Urinary bladder (tissue), 3 donors: ENCODE measurements at regions not wholly inside any gene's neighbourhood (a gene's known extent, or its start where the extent isn't known, plus 50 kb on each side); places are given as distances from the start of the nearest gene placed in this dataset.
"Not testable (repeated sequence)": the region's sequence is repeated elsewhere in the genome, so short reads cannot be mapped to it uniquely, and the experiment has no call there.

Experiments
- DNase-seq: peaks from one replicate; pipeline ENCODE4 v3.0.0-alpha.2; 2015; ENCODE audit errors: extremely low spot score
- H3K27ac ChIP-seq: one replicate; pipeline ENCODE4 v1.5.1; 2013; ENCODE audit warnings: low read depth, mild to moderate bottlenecking, moderate library complexity
- H3K36me3 ChIP-seq: one replicate; pipeline ENCODE4 v1.6.1; 2013; ENCODE audit warnings: mild to moderate bottlenecking, moderate library complexity; ENCODE audit not compliant: insufficient read depth
- H3K4me1 ChIP-seq: one replicate; pipeline ENCODE4 v1.6.1; 2013; ENCODE audit warnings: mild to moderate bottlenecking, moderate library complexity; ENCODE audit not compliant: insufficient read depth
- H3K4me3 ChIP-seq: one replicate; pipeline ENCODE4 v1.5.1; 2013; ENCODE audit warnings: low read depth, low read length
- WGBS: extraction: QIAGEN DNeasy Blood & Tissue Kit; methylation state at CpG from one replicate; pipeline ENCODE4 v1.1.7; 2013; 5-methylcytosine and 5-hydroxymethylcytosine counted together
- donor health status: healthy with polysubstance abuse.
- donor health status: healthy.

DNA sequence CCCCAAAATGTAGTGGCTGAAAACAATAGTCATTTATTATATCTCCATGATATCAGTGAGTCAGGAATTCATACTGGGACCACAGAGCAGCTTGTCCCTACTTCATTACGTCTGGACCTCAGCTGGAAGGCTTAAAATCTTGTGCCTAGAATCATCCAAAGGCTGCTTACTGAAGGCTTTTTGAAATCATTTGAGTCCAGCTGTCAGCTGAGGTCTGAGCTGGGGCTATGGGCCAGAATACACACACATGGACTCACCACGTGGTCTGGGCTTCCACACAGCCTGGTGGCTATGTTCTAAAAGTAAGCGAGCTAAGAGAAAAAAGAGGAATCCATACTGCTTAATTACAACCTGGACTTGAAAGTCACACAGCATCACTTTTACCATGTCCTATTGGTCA is 209.2 kb downstream of the KCTD12 start:
- Histone ChIP-seq H3K4me3 (no peak overlapping the region), H3K27ac (no peak overlapping the region), H3K4me1 (no peaks in the 10 kb centered on the region), H3K36me3 (no peaks in the 10 kb centered on the region)
- DNase-seq, result no peak
- 53% methylated on average over 3 of the region's 3 CpGs for WGBS

DNA sequence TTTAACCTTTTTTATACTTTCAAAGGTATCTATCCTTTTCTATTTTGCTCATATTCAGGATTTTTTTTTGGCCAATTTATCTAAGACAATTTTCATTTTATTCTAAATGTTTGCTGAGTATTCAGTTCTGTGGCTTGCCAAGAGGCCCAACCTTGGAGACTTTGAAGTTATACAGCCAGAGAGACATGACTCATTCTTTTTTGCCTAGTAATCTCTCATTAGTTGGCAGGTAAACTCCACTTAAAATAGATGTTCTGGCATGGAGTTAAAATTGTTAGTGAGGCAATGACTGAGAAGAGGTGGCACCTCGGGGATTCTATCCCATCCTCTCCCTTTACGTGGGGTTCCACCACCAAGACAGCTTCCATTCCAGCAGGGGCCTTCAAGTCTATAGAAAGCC is 213.8 kb downstream of the KCTD12 start:
- no peaks in the 10 kb centered on the region for H3K36me3 ChIP-seq
- DNase-seq, result no peak

DNA sequence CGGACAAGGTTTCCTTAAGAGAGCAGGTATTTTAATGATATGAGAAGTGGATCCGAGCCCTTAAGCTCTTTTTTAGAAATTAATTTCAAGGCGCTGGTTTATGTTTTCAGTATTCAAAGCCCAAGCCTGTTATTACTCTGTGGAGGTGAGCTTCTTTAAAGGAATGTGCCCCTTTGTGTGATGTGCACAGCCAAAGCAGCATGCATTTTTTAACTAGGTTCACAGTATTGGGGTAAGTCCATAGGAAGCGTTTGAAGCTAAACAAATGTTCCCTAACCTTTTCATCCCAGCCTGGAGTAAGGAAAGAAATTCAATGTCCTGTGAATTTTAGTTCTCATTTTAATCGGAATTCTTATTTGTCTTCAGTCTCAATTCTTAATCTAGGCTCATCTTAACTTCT is 217.5 kb downstream of the KCTD12 start:
- Histone ChIP-seq H3K27ac (no peak overlapping the region), H3K36me3 (no peaks in the 10 kb centered on the region), H3K4me1 (peaks cover 3% of the 10 kb centered on the region), H3K4me3 (no peak overlapping the region)
- DNase-seq, result no peak
- WGBS, result 83% methylated on average over 5 of the region's 5 CpGs

More for the DNA sequence above, 213.8 kb downstream of the KCTD12 start:
- H3K4me3 ChIP-seq, result no peak overlapping the region
- 81% methylated on average over 2 of the region's 2 CpGs for WGBS
- H3K27ac ChIP-seq, result no peak overlapping the region
- peaks cover 1% of the 10 kb centered on the region for H3K4me1 ChIP-seq

DNA sequence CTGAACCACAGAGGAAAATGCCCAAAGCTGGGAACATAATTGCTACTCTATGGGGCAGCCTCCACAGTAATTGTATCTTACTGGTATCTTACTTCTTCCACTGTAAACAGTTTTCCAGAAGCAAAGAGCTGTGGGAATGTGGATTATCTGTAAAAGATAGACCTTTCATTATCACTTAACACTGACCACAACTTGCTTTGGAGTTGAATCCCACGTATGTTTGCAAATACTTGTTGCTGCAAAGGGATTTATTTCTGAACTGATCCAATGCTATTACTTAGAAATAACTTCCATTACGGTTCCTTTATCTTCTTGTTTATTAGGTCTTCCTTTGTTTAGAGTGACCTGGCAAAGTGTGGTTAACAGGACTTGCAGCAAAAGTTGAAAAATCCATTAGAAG is 218.1 kb downstream of the KCTD12 start:
- 41% methylated on average over 2 of the region's 2 CpGs for WGBS
- H3K27ac ChIP-seq, result no peak overlapping the region
- H3K4me1 ChIP-seq, result peaks cover 3% of the 10 kb centered on the region
- no peak for DNase-seq
- H3K36me3 ChIP-seq, result no peaks in the 10 kb centered on the region
- H3K4me3 ChIP-seq, result no peak overlapping the region

DNA sequence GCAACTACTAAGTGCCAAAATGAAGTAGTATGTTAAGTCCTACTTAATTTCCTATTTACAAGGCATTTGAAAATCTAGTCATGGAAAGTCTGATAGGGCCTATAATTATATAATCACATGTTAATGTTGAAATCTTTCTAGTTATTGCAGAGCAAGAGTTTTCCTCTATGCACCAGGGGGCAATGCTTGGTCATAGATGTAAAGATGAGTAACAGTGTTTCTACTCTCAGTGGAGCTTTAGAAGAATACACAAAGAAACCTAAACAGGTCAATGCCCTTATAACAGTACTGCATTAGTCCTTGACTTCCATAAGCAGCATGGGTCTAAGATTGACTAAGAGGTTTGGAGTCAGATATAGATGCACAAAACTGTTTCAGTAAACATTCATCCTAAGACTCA is 218.7 kb downstream of the KCTD12 start:
- DNase-seq, result no peak
- Histone ChIP-seq H3K4me1 (peaks cover 3% of the 10 kb centered on the region), H3K27ac (no peak overlapping the region), H3K36me3 (no peaks in the 10 kb centered on the region), H3K4me3 (no peak overlapping the region)

DNA sequence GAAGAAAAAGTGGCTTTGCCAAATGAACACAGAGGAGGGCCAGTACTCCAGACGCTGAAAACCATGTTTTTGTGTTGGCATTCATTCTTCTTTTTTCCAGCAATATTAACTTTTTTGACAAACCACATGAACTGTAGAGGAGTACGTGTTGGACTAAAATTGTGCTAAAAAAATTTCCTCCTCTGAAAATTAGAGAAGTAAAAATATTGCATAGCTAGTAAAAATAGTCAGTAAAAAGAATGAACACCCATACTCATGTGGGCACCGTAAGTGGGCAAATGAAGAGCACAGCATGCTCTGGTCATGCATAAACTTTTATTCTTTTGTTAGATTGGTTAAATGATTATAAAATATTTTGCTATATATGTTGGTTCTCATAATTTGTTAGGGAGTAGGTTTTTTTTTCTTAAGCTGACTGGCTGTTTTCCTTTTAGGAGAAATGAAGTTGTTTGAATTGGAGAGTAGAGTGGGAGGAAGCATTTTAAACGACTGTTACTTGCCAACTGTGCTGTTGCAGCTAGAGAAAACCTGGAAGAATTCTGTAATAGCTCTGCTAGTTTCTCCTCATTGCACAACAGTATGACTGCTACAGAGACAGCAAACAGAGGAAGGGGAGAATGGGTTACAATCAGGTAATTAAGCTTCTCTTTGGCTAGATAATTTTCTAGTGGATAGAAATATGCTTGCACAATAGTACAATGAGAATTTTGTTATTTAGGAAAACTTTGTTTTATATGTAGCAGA is 222.4 kb downstream of the KCTD12 start:
- WGBS, result 61% methylated on average over 4 of the region's 4 CpGs
- Histone ChIP-seq H3K4me1 (peaks cover 3% of the 10 kb centered on the region), H3K4me3 (no peak overlapping the region), H3K27ac (no peak overlapping the region), H3K36me3 (no peaks in the 10 kb centered on the region)
- no peak for DNase-seq

DNA sequence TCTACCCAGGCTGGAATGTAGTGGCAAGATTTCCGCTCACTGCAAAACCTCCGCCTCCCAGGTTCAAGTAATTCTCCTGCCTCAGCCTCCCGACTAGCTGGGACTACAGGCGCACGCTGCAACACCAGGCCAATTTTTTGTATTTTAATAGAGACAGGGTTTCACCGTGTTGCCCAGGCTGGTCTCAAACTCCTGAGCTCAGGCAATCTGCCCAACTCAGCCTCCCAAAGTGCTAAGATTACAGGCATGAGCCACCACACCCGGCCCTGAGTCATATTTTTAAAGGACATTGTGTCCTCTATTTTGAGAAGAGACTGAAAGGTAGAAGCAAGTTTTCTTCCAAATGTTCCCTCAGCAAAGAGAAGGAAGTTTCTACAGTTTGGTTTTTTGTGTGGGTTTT is 227.1 kb downstream of the KCTD12 start:
- WGBS, result 91% methylated on average over 7 of the region's 7 CpGs
- not testable (repeated sequence) for H3K27ac ChIP-seq, H3K4me1 ChIP-seq, DNase-seq, H3K36me3 ChIP-seq, H3K4me3 ChIP-seq

DNA sequence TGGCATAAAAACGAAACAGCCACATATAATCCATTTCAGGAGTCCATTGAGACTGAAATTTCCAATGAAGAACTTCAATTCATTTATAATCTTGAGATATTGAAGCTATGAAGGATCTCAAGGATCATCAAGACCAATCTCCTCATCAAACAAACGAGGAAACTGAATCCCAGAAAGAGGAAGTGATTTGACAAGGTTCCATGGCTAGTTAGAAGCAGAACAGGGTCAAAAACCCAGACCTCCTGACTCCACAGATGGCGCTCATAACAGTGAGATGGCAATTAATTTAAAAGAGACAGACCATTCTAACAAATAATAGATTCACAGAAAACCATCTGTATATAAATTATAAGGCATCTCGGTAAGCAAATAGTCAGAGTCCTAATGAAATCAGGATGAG is 229.7 kb downstream of the KCTD12 start:
- Histone ChIP-seq H3K36me3 (no peaks in the 10 kb centered on the region), H3K4me3 (no peak overlapping the region), H3K27ac (no peak overlapping the region), H3K4me1 (no peaks in the 10 kb centered on the region)
- WGBS, result 81% methylated on average over 4 of the region's 4 CpGs
- DNase-seq, result no peak

DNA sequence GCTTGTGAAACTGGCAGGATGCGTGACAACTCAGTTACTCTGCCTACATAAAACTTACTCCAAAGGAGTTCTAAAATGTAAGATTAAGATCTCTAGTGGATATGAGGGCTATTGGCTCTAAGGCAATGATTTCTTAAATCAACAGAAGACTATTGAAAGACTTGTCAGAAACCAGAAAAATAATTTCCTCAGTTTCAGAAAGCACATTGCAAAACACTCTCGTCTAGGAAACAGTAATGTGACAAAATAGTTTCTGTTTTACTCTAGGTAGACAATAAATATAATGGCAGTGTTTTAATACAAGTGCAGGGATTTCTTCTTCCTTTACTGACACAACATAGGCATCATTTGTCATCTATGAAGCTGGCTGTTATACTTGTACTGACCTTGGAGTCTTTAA is 230.1 kb downstream of the KCTD12 start:
- no peak overlapping the region for H3K4me3 ChIP-seq
- no peak overlapping the region for H3K27ac ChIP-seq
- H3K36me3 ChIP-seq, result no peaks in the 10 kb centered on the region
- 79% methylated on average over 2 of the region's 2 CpGs for WGBS
- DNase-seq, result no peak
- H3K4me1 ChIP-seq, result no peaks in the 10 kb centered on the region

DNA sequence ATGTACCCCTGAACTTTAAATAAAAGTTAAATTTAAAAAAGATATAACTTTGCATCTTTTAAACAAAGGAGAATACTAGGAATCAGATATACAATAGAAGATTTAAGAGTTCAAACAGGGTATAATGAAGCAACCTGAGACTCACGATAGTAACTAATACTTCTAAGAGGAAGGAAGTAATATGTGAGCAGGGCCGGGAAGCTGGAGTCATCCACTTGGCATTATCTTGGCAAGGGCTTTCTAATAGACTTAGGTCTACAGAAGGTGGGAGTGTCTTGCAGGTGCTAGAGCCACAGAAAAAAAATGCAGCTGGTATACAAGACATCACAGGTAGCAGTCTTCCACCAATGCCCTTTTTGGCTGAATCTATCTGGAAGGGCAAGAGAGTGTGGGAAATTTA is 231.9 kb downstream of the KCTD12 start:
- no peak for DNase-seq
- H3K4me1 ChIP-seq, result no peaks in the 10 kb centered on the region
- H3K4me3 ChIP-seq, result no peak overlapping the region
- WGBS, result 80% methylated on average over 2 of the region's 2 CpGs
- no peak overlapping the region for H3K27ac ChIP-seq
- no peaks in the 10 kb centered on the region for H3K36me3 ChIP-seq

DNA sequence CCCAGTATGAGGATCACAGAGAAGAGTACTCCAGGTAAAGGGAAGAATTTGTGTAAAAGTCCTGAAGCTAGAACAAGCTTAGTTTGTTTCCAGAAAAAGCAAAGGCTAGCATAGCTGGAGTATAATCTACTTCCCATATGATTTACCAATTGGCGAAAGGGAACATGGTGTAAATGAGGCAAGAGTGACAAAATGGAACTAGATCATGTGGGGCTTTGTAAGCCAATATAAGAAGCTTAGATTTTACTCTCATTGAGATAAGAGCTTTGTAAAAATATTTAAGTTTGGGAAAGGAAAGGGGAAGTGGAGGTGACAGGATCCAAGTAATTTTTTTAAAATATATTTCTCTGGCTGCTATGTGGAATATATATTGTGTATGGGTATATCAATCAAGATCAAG is 234.9 kb downstream of the KCTD12 start:
- WGBS, result 95% methylated on average over 1 of the region's 1 CpG
- Histone ChIP-seq H3K36me3 (no peaks in the 10 kb centered on the region), H3K4me1 (no peaks in the 10 kb centered on the region), H3K27ac (no peak overlapping the region), H3K4me3 (no peak overlapping the region)
- no peak for DNase-seq

DNA sequence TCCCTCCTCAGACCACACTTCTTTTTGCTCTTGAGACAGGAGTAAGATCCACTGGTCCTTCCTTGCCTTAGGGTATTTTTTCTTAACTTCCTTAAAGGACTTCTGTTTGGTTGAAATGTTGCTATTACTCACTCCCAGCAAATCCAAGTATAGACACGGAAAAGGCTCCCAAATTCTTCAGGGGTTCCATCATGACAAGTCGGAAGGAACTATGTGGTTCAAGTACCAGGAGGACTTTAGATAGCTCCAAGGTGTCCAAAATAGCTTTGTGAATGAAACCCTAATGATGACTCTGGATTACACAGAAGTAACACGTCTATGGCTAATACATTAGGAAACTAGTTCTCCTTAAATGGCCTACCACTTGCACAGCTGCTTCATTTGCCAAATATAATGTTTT is 238.7 kb downstream of the KCTD12 start:
- Histone ChIP-seq H3K36me3 (no peaks in the 10 kb centered on the region), H3K4me3 (no peak overlapping the region), H3K4me1 (no peaks in the 10 kb centered on the region), H3K27ac (no peak overlapping the region)
- no peak for DNase-seq
- WGBS, result 75% methylated on average over 3 of the region's 3 CpGs

DNA sequence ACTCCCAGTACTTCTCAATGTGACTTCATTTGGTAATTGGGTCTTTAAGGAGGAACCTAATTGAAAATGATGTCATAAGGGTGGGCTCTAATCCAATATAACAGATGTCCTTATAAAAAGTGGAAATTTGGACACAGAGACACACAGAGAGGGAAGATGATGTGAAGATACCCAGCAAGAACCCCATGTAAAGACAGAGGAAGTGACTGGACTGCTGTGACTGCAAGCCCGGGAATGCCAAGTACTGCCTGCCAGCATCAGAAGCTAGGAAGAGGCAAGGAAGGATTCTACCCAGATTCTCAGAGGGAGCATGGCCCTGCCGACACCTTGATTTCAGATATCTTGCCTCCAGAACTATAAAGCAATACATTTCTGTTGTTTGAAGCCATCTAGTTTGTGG is 239.3 kb downstream of the KCTD12 start:
- Histone ChIP-seq H3K36me3 (no peaks in the 10 kb centered on the region), H3K4me3 (no peak overlapping the region), H3K4me1 (no peaks in the 10 kb centered on the region), H3K27ac (no peak overlapping the region)
- DNase-seq, result no peak
- 96% methylated on average over 2 of the region's 2 CpGs for WGBS

DNA sequence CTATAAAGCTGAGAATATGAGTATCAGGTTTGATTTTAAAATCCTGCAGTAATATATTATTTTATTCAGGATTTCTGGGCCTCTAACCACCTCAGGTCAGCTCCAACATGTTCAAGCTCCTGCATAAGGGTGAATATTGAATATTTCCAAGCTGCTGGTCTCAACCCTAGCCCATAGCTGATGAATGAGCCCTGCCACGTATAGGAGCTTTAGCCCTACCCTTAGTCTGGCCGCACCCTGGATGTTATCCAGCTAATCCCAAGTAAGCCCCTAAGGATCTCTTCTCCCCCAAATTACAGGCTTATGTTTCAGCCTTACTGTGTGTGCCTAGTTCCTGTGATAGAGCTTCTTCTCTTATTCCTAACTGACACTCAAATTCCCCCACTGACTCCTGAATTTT is 240.6 kb downstream of the KCTD12 start:
- Histone ChIP-seq H3K36me3 (no peaks in the 10 kb centered on the region), H3K4me3 (no peak overlapping the region), H3K27ac (no peak overlapping the region), H3K4me1 (no peaks in the 10 kb centered on the region)
- no peak for DNase-seq
- WGBS, result 95% methylated on average over 2 of the region's 2 CpGs

DNA sequence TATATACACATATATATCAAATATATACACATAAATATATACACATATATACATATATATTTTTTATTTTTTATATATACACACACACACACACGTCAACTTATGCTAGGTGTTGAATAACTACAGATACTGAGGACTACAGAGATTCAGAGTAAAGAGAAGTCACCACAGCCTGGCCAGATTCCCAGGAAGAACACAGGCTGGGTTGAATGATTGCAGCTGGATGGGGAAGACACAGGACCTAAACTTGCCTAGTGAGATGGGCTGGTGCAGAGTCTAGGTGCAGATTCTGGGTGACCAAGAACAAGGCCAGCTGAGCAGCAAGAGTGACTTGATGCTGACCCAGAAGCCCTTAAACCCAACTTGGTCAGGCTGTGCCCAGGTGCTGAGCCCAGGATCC is 241.3 kb downstream of the KCTD12 start:
- H3K36me3 ChIP-seq, result no peaks in the 10 kb centered on the region
- H3K27ac ChIP-seq, result no peak overlapping the region
- 0% methylated on average over 1 of the region's 1 CpG for WGBS
- H3K4me1 ChIP-seq, result no peaks in the 10 kb centered on the region
- no peak for DNase-seq
- no peak overlapping the region for H3K4me3 ChIP-seq
